Cardiac septum (tissue), 1 donor: ENCODE measurements at regions not wholly inside any gene's neighbourhood (a gene's known extent, or its start where the extent isn't known, plus 50 kb on each side); places are given as distances from the start of the nearest gene placed in this dataset.

Source experiments
- DNase-seq: peaks from one replicate; pipeline ENCODE4 v3.0.0-alpha.2; 2020; ENCODE audit warnings: low spot score
- intact Hi-C: fragments of 100-400 bp; cut with DNase I; formaldehyde crosslinking; loops from one replicate; pipeline ENCODE4 v1.14.0; 2022
- donor health status: DM: no; HTN: no; CAD: no.

DNA sequence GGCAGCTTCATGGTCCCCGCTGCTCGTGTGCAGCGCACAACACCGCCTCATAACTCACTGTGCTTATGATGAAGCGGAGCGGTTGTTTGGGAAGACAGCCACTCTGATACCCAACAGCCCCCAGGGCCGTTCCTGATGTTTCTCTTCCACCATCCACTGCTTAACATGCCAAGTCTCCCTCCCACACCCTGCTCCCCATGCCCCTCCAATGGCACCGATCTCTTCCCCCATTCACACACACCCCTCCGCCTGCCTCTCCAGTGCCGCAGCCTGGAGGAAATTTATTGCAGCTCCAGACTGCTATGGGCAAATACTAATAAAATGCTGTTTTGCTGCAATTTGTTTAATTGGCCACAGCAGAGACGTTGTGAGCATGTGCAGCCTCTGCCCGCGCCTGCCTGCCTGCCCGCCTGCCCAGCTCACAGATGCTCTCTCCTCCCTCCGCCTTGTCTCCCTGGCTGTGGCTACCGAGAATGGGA is 80.3 kb upstream of the LHX1 start:
- intact Hi-C loops = no loop called here
- DNase-seq = no peak

DNA sequence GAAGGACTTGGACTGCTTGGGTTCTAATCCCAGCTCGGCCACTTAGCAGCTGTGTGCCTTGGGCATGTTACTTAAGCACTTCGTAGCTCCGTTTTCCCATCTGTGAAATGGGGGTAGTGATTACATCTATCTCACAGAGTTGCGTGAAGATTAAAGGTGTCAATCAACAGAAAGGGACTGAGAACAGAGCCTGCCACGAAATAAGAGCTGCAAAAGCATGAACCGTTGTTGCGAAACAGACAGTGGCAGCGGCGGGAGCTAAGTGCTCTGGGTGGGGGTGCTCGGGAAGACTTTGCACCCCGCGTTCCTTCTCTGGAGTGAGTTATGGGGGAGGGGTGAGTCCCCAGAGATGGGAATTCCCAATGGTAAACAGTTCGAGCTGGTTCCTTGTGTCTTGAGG is 79.6 kb upstream of the LHX1 start:
- intact Hi-C loops = no loop called here

DNA sequence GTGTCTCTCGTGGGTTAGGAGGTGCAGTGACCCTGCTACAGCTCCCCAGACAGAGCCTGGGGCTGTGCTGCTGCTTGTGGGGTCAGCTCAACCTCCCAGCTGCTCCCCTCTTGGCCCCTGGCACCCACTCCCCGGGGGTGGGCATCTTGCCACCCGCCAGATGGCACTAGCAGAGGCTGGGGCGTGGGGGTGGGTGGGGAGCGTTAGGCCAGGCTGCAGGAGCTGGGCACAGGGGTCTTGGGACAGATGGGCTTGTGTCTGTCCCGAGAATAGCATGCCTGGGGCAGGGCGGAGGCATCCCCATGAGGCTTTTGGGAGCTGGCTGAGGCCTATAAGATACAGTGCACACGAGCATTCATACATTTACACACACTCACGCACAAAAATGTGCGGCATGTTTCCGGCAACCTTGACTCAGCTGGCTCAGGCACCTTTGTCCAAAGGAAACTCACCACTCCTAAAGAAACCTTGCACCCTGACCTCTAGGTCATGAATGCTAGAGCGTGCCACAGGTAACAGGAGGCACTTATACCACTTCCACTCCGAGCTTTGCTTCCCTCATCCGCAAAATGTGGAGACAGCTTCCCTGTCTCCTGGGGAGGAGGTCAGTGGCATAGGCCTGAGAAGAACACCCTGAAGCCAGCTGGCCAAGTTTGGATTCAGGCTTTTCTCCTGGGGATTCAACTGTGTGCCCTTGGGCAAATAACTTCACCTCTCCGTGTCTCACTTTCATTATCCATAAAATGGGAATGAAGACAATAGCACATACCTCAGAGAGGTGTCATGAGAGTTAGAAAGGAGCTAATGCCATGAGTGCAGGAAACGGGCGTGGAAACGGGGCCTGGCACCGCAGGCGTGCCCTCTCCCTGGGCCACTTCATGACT is 78.9 kb upstream of the LHX1 start:
- no peak for DNase-seq
- intact Hi-C loops = no loop called here

More for the DNA sequence above, 79.6 kb upstream of the LHX1 start:
- no peak for DNase-seq

DNA sequence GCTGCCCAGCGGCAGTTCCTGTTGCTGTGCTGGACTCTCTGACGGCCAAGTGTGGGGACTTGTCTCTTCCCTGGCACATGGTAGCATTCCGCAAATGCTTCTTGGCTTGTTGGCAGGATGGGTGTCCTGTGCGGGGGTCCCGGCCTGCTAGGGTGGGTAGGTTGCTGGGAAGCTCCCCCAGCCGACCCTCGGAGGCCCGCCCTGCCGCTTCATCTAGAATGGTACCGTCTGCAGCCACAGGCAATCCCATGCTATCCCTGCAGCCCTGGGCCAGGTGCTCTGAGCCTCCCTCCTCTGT is 78.3 kb upstream of the LHX1 start:
- intact Hi-C loops = no loop called here
- DNase-seq = no peak

DNA sequence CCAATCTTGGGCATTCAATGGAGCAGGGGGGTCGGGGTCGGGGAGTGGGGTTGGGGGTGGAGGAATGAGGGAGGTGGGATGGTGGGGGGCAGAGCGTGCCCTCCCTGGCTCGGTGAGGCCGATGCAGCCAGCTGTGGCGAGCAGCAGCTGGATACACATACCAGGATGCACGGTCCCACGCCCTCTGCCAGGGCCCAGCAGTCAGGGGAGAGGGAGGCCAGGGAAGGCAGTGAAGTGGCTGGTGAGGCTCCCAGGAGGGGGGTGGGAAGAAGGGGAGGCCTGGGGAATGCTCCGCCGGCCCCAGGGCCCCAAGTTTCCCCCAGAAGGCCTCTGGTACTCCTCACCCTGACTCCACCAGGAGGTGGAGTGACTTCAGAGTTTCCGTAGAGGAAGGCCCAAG is 77.6 kb upstream of the LHX1 start:
- DNase-seq = no peak
- intact Hi-C loops = no loop called here

DNA sequence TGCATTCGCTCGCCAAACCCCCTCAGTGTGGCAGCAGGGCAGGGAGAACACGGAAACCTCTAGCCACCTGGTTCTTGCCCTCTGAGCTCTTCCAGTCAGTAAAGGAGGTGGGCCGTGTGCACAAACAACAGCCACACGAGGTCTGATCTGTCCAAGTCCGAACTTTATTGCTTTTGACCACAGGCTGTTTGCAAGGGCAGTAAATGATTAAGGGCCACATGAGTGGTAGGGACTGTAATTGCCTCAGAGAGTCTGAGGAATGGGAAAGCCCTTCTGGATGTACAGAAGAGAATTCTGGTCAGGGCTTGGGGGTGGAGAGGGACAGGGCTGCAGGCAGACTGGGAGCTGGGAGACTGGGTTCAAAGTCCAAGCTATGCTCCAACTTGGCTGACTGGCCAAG is 75.7 kb upstream of the LHX1 start:
- no peak for DNase-seq
- intact Hi-C loops = no loop called here

DNA sequence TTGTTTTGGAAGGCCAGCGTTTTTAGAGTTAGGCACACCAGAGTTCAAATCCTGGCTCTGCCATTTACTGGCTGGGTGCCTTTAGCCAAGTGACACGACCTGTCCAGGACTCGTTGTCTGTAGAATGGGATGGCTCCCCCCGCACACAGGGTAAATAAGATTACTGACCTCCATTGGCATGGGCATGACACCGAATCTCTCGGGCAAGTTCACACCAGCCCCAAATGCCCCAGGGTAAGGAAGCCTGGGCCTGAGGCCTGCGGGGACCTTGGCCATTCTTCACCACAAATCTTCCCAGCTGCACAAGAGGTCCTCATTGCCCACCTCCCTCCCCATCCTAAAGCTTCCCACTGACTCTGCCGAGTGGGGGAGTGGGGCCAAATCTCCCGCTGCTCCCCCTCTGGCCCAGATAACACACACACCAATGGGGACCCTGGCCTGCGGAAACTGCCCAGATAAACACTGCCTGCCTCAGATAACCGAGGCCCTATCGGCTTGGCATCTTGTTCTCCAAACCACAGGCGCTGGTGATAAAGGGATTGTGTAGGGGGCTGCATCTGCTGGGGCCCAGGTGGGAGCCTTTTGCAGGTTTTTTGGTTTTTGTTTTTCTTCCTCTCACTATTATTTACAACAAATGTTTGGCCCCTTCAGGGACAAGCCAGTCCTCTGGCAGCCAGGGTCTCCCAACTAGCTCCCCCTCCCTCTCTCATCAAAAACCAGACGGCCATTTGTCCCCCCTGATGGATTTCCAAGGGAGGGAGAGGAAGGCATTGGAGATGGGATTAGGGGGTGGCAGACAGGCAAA is 75.0 kb upstream of the LHX1 start:
- no peak for DNase-seq
- intact Hi-C loops = no loop called here

DNA sequence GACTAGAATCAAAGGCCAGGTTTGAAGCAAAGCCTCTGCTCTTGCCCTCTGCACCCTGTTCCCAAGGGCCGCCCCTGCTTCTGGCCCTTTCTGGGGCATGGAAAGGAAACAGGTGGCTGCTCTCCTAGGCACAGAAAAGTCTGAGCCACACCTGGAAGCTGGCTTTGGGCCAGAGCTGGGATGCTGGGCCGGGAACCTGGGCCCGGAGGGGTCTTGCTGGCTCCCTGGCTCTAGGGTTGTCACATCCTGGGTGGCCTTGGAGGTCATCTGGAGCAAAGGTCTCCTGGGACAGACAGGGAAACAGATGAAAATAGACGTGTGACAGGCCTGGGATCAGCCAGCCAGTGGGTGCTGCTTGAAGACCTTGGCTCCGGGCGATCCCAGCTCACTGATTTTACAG is 74.1 kb upstream of the LHX1 start:
- intact Hi-C loops = no loop called here
- no peak for DNase-seq

DNA sequence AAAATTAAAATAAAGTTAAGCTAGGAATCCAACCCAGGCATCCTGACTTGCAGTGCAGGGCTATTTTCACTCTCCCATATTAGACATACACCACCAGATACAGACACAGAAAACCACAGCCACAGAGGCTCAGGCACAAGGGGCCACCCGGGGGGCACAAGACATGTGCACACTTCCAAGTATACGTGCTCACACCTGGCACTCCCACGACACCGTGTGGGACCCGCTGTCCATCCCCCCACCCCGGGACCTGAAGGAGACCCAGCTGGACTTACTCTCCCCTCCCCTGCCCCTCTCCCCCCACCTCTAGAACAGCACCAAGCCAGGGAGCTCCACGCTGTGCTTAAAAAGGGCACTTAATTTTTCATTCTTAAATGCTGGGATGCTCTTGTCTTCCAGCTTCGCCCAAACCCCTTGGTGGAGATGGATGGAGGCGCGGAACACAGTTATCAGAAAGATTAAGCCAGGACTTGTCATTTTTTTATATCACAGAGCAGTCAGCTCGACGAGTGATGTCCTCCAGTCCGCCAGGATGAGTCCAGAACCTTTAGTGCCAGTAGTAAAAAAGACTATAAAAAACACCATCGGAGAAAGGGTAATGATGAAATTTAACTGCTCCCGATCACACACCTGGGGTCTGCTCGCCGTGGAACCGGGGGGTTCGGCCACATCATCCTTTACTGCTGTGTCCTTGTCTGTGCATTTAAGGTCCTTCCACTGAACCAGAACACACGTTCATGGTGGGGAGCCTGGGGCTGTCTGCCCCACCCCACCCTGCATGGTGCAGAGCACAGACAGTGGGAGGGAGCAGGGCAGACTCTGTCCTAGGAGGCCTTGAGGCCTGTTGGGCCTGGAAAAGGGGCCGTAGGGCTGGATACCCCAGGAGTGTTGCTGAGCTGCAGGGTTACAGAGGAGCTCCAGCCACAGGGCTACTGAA is 73.3 kb upstream of the LHX1 start:
- intact Hi-C loops = no loop called here
- DNase-seq = no peak

DNA sequence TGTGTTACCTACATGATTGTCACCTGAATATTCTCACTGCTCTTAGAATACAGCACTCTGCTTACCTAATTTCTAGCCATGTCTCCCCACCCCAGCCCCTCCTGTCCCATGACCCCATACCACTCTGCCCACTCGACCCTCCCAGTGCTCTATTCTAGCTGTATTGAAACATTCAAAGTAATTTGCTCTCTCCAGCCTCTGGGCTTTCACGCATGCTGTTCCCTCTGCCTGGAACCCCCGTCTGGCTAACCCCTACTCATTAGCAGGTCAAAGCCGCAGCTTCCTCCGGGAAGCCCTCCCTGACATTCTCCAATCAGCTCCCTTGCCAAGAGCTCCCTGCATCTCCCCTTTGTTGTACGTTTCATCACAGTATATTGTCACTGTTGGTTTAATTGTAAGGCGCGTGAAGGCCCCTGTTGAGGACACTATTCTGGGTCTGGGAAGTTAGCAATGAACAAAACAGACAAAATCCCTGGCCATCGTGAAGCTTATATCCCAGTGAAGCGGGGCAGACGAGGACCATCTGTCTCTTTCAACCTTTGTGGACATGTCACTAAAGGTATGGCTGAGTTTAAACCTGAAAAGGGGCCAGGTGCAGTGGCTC is 72.3 kb upstream of the LHX1 start:
- no peak for DNase-seq
- intact Hi-C loops = no loop called here

DNA sequence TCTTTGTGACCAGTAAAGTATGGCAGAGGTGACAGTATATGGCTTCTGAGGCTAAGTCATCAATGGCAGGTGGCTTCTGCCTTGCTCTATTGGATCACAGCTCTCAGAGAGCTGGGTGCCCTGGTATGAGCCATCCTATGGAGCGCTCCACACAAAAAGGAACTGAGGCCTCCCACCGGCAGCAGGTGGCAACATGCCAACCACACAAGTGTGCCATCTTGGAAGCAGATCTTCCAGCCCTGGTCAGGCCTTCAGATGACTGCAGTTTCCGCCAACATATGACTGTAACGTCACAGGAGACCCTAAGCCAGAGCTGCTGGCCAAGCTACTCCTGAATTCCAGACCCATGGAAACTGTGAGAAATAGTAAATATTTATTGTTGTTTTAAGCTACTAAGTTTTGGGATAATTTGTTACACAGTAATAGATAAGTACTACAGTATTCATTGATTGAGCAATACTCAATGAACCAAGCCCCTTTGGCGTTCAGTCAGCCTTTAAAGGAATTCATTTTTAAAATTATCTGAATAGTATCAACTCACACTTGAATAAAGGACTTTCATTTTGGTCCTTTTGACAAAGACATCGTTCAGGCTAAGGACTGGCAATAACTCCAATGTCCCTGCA is 69.4 kb upstream of the LHX1 start:
- intact Hi-C loops = no loop called here
- no peak for DNase-seq

DNA sequence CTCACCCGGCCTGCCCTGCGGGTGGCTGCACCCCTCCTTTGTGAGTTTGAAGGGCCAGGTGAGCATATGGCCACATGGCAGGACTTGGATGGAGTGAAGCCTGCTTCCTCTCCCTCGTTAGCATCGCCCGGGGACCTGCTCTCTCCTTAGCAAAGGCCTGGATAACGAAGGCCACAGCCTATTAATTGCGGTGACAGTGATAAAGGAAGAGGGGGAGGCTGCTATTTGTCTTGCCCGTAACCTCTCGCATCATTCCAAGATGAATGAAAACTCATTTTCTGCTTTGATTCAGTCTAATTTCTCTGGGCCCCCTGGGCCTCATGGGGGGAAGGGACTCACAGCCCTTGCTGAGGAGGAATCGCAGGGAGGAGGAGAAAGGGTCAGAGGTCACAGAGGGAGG is 68.5 kb upstream of the LHX1 start:
- no peak for DNase-seq

DNA sequence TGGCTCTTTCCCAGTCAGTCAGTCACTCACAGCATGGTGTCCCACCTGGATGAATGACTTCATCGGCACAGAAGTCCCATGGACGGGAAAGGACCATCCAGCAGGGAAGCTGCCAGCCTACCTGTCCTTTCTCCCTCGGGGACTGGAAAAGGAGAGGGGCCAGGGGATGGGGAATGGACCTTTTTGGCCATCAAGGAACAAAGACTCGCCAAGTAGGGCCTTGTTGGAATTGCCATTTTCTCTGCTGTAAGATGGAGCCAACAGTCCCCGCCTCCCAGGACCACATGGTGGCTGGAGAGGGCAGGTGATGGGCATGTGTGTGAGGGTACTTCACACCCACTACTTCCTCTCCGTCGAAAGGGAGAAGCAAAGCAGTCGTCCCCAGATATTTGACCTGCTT is 67.8 kb upstream of the LHX1 start:
- DNase-seq = no peak
- intact Hi-C loops = no loop called here

More for the DNA sequence above, 68.5 kb upstream of the LHX1 start:
- intact Hi-C loops = no loop called here

DNA sequence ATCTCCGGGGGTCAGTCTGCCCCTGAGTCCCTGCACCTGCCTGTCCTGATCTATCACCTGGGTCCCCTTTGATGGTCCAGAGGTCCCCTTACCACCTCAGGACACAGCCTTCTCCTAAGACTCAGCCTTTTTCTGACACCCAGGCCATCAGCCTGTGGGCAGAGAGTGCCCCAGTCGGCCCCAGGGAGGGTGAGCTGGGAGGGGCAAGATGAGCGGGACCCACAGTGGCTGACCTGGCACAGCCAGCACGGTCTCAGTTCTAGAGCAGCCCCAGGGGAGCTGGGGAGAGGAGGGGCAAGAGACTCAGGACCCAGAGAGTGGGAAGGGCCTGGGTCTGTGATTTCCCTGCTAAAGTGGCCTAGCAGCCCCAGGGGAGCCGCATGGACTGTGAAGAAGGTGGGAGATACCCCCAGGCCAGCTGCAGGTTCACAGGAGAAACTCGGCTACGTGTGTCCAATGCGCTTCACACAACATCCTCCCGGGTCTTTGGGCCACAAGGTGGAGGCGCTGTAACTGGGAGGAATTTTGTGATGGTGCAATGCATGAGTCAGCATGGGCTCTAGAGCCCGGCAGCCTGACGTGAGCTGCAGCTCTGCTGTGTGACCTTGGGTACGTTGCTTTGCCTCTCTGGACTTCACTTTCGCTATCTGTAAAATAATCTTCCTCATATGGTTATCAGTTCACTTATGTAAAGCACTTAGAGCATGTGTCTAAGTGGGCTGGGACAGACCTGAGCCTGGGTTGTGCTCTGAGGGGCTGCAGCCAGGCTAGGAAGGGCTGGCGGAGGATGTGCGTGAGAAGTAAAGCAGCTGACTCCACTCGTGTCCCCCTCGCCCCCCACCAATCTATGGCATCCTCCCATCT is 67.2 kb upstream of the LHX1 start:
- DNase-seq = no peak
- intact Hi-C loops = no loop called here

DNA sequence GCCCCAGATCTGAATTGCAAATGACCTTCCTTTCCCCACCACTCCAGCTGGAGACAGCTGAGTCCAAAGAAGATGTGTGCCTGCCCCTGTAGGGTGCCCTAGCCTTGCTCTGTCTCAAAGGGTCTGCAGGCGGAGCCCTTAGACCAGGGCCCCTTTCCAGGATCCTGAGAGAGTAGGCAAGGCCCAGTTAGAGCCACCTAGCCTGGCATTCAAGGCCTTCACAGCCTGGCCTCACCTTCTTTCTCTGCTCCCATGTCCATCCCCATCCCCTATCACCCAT is 66.6 kb upstream of the LHX1 start:
- no peak for DNase-seq
- intact Hi-C loops = no loop called here

DNA sequence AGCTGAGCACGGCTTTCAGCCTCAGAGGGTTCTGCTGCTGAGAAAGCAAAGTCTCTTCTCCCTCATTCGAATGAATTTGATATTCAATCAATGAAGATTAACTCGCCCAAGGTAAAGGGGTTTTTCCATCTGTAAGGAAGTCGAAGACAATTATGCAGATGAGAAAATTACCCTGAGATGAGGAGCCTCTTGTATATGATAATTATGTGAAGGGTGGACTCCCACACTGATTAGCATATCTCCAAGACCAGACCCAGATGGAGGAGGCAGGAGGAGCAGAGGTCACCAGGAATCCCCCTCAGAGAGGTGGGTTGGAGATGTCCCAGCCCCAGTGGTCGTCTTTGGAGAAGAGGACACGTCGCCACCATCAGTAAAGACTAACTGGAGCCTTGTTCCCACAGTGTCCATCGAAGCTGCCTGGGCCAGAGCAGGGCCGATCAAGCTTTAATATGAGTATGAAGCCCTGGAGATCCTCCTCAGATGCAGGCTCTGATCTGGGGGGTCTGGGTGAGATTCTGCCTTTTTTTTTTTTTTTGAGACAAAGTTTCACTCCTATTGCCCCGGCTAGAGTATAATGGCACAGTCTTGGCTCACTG is 61.5 kb upstream of the LHX1 start:
- DNase-seq = no peak
- intact Hi-C loops = no loop called here

DNA sequence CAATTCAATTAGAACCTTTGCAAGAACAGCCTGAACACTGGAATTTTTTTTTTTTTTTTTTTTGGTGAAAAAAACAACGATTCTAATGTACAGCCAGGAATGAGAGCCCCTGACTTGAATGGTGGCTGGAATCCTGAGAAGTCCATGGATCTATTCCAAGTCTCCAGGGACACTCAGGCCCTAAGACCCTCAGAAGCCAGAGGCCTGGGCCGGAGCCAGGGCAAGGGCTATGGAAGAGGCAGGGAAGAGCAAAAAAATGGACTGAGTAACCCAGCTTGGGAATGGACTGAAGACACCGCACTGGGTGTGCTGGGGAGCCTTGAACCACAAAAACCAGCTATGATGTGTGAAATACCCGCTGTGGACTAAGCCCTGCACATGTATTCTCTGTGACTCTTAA is 60.3 kb upstream of the LHX1 start:
- DNase-seq = no peak

DNA sequence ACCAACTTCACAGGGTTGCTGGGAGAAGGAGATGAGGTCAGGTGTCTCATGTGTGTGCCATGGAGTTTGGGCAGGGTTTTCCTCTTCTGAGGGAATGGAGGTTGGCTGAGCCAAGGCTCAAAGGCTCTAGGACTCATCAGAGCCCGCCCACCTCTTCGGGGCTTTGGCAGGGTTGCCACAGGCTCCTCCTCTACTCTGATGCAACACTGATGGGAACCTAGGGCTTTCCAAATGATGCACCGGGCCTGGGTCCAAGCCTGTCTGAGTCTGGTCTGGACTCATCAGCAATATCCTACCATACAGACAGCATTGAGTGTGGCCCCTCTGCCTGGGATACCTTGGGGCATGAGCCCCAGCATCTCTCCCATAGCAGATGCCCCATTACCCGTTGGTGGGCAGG is 59.5 kb upstream of the LHX1 start:
- no peak for DNase-seq
- intact Hi-C loops = no loop called here

More for the DNA sequence above, 60.3 kb upstream of the LHX1 start:
- intact Hi-C loops = no loop called here
